K562 (cell line): ENCODE measurements at regions not wholly inside any gene's neighbourhood (a gene's known extent, or its start where the extent isn't known, plus 50 kb on each side); places are given as distances from the start of the nearest gene placed in this dataset.

Experiments
- GABPA ChIP-seq: fragments of 200-800 bp; sonication (Bioruptor generic); conservative IDR thresholded peaks from 2 replicates; pipeline ENCODE4 v1.6.1; 2016; ENCODE audit warnings: low read depth, missing genetic modification characterization, missing compliant biosample characterization
- GABPB2 ChIP-seq: fragments of 250-450 bp; sonication (Bioruptor Pico); conservative IDR thresholded peaks from 2 replicates; pipeline ENCODE4 v1.5.1; 2021; ENCODE audit warnings: mild to moderate bottlenecking
- KDM1A ChIP-seq, 2 experiments: fragments of 450-650 bp; IDR thresholded peaks; 2 replicates each; pipeline ENCODE4 v1.6.1; 2016; ENCODE audit warnings: mild to moderate bottlenecking in 2 of 2
- KLF16 ChIP-seq: IDR thresholded peaks from 2 replicates; pipeline ENCODE4 v1.6.1; 2016; ENCODE audit warnings: antibody characterized with exemption
- MCM5 ChIP-seq: fragments of 450-650 bp; IDR thresholded peaks from 2 replicates; pipeline ENCODE4 v1.6.1; 2016; ENCODE audit warnings: low read depth
- POLR3G ChIP-seq: IDR thresholded peaks from 2 replicates; pipeline ENCODE4 v1.6.1; 2011; ENCODE audit not compliant: insufficient read length, insufficient replicate concordance; ENCODE audit errors: extremely low read depth
- TF ChIP-seq, protein P1 (sequence below): sonication (generic); formaldehyde crosslinking; IDR thresholded peaks from 2 replicates; pipeline ENCODE4 v1.8.1; 2023; ENCODE audit warnings: mild to moderate bottlenecking, missing genetic modification reagents, moderate library complexity
- TF ChIP-seq, protein P2 (sequence below): fragments of 450-650 bp; formaldehyde crosslinking; IDR thresholded peaks from 2 replicates; pipeline ENCODE4 v1.4.0; 2020; ENCODE audit warnings: mild to moderate bottlenecking, mixed read lengths
- TF ChIP-seq, protein P3 (sequence below): fragments of 250-450 bp; sonication (Bioruptor Pico); IDR thresholded peaks from 2 replicates; pipeline ENCODE4 v1.9.0; 2021; ENCODE audit warnings: mild to moderate bottlenecking, inconsistent platforms

DNA sequence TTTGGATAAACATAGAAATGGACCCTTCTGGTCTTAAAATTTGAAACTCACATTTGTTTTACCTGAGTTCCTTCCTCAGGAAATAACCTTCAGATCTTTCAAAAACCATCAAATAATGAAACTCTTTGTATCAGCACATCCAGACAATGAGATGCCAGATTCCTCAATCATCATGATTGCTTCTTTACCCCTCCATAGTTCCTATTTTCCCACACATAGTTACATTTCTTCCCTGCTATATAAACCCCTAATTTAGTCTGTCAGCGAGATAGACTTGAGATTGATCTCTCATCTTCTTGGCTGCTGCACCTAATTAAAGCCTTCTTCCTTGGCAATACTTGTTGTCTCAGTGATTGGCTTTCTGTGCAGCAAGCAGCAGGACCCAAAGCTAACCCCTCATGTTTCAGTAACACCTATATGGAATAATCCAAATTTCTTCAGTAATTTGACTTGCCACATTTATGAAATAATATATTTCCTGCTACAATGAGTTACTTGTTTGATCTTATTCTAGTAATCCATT is 83.9 kb upstream of the BANK1 start (continued):
- TF ChIP-seq POLR3G (no peak), GABPA (tag) (no peak), GABPB2 (CRISPR knock-in tag) (no peak), KLF16 (no peak), KDM1A (IDR thresholded peaks at IDR 0.05) (no peak), MCM5 (no peak)
- TF ChIP-seq, protein P1, sequence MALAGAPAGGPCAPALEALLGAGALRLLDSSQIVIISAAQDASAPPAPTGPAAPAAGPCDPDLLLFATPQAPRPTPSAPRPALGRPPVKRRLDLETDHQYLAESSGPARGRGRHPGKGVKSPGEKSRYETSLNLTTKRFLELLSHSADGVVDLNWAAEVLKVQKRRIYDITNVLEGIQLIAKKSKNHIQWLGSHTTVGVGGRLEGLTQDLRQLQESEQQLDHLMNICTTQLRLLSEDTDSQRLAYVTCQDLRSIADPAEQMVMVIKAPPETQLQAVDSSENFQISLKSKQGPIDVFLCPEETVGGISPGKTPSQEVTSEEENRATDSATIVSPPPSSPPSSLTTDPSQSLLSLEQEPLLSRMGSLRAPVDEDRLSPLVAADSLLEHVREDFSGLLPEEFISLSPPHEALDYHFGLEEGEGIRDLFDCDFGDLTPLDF (CRISPR knock-in tag), result no peak
- TF ChIP-seq, protein P2, sequence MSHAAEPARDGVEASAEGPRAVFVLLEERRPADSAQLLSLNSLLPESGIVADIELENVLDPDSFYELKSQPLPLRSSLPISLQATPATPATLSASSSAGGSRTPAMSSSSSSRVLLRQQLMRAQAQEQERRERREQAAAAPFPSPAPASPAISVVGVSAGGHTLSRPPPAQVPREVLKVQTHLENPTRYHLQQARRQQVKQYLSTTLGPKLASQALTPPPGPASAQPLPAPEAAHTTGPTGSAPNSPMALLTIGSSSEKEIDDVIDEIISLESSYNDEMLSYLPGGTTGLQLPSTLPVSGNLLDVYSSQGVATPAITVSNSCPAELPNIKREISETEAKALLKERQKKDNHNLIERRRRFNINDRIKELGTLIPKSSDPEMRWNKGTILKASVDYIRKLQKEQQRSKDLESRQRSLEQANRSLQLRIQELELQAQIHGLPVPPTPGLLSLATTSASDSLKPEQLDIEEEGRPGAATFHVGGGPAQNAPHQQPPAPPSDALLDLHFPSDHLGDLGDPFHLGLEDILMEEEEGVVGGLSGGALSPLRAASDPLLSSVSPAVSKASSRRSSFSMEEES (CRISPR knock-in tag), result no peak
- TF ChIP-seq, protein P3, sequence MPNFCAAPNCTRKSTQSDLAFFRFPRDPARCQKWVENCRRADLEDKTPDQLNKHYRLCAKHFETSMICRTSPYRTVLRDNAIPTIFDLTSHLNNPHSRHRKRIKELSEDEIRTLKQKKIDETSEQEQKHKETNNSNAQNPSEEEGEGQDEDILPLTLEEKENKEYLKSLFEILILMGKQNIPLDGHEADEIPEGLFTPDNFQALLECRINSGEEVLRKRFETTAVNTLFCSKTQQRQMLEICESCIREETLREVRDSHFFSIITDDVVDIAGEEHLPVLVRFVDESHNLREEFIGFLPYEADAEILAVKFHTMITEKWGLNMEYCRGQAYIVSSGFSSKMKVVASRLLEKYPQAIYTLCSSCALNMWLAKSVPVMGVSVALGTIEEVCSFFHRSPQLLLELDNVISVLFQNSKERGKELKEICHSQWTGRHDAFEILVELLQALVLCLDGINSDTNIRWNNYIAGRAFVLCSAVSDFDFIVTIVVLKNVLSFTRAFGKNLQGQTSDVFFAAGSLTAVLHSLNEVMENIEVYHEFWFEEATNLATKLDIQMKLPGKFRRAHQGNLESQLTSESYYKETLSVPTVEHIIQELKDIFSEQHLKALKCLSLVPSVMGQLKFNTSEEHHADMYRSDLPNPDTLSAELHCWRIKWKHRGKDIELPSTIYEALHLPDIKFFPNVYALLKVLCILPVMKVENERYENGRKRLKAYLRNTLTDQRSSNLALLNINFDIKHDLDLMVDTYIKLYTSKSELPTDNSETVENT (CRISPR knock-in tag), result no peak
